Neural progenitor cell (in vitro differentiated cells): ENCODE measurements at regions not wholly inside any gene's neighbourhood (a gene's known extent, or its start where the extent isn't known, plus 50 kb on each side); places are given as distances from the start of the nearest gene placed in this dataset.

Experiments used
- EZH2 ChIP-seq: fragments of 200-600 bp; sonication (generic); IDR thresholded peaks from 2 replicates; pipeline ENCODE4 v1.6.1; 2017; ENCODE audit warnings: antibody characterized with exemption, mild to moderate bottlenecking, moderate library complexity
- EZH2phosphoT487 ChIP-seq: fragments of 200-600 bp; sonication (generic); IDR thresholded peaks from 2 replicates; pipeline ENCODE4 v1.6.1; 2017; ENCODE audit warnings: antibody characterized with exemption

DNA sequence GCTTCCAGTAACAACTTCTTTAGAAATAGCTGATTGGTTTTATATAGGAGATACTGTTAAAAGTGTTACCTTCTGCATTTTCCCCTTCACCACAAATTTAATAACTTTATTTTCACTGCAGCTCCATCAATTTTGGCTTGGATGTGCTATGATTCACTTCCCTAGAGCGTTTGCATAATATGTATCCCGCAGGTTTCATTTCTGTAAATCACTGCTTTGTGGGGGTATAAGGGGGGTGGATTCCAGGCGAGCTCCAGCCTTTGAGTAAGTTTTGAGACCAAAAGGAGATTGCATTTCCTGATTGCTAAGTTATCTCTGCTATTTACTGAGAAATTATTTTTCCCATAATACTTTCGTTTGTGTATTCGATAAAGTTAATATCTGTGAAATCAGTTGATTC lies 232.6 kb downstream of the TBL1XR1 start:
- TF ChIP-seq EZH2 = no peak
- TF ChIP-seq EZH2phosphoT487 = no peak
